Adrenal gland (tissue), 5 donors: ENCODE measurements at regions not wholly inside any gene's neighbourhood (a gene's known extent, or its start where the extent isn't known, plus 50 kb on each side); places are given as distances from the start of the nearest gene placed in this dataset.

Experiments used
- CTCF ChIP-seq, 6 experiments: fragments of 450-650 bp in 4 of 6; fragments of 200-600 bp in 2 of 6; sonication (generic) in 1 of 6; IDR thresholded peaks; 1 replicate in 5 of 6; 2 replicates in 1 of 6; pipeline versions ENCODE4 v1.5.1 to v1.8.0; 2016 to 2021; ENCODE audit warnings: antibody characterized with exemption in 6 of 6, mild to moderate bottlenecking in 2 of 6, moderate library complexity in 1 of 6
- POLR2A ChIP-seq, 2 donors: fragments of 450-650 bp; IDR thresholded peaks; one replicate each; pipeline ENCODE4 v1.6.1; 2017; ENCODE audit warnings: antibody characterized with exemption in 2 of 2, mild to moderate bottlenecking in 2 of 2, moderate library complexity in 1 of 2
- donor health status: DM: no; HTN: no; CAD: no.

- TF ChIP-seq POLR2A (IDR thresholded peaks at IDR 0.05) (no peak), CTCF (IDR thresholded peaks at IDR 0.05) (no peak)
Observed at GRCh38 chr19:13600802-13601201, 94.5 kb upstream of the CACNA1A start.
